Keratinocyte (primary cell): ENCODE measurements at regions not wholly inside any gene's neighbourhood (a gene's known extent, or its start where the extent isn't known, plus 50 kb on each side); places are given as distances from the start of the nearest gene placed in this dataset.

Experiments used
- DNase-seq: peaks from one replicate; pipeline ENCODE4 v3.0.0-alpha.2; 2011; ENCODE audit warnings: low read depth, missing footprints, low spot score
- FAIRE-seq: peaks from 2 replicates; lab custom pipeline; 2011; peaks lifted over from hg19 to GRCh38; lab: Jason Lieb, UNC
- H2AFZ ChIP-seq: 2 replicates; pipeline ENCODE4 v1.6.0; 2012; ENCODE audit warnings: low read length, control low read depth, inconsistent platforms; ENCODE audit not compliant: control insufficient read depth
- H3K27ac ChIP-seq: 2 replicates; pipeline ENCODE4 v1.5.1; 2011; ENCODE audit warnings: low read length; ENCODE audit not compliant: control insufficient read depth, insufficient read depth
- H3K27me3 ChIP-seq: 3 replicates; pipeline ENCODE4 v1.6.0; 2011; ENCODE audit warnings: low read length; ENCODE audit not compliant: control insufficient read depth, insufficient read depth; ENCODE audit errors: extremely low read depth
- H3K36me3 ChIP-seq, 2 experiments: 2 replicates in 1 of 2; 3 replicates in 1 of 2; pipeline ENCODE4 v1.5.1; 2011; ENCODE audit warnings: low read length in 2 of 2, mild to moderate bottlenecking in 1 of 2; ENCODE audit not compliant: control insufficient read depth in 2 of 2, insufficient read depth in 2 of 2; ENCODE audit errors: extremely low read depth in 1 of 2
- H3K4me1 ChIP-seq: 3 replicates; pipeline ENCODE4 v1.5.1; 2011; ENCODE audit warnings: low read length; ENCODE audit not compliant: control insufficient read depth, insufficient read depth; ENCODE audit errors: extremely low read depth
- H3K4me2 ChIP-seq: 3 replicates; pipeline ENCODE4 v1.6.0; 2011; ENCODE audit warnings: low read depth, low read length; ENCODE audit not compliant: control insufficient read depth, insufficient read depth; ENCODE audit errors: extremely low read depth
- H3K4me3 ChIP-seq, 3 experiments: fragments of 200-600 bp in 1 of 3; sonication (generic) in 1 of 3; 2 replicates in 2 of 3; 3 replicates in 1 of 3; pipeline ENCODE4 v1.5.1; 2011 to 2016; ENCODE audit warnings: low read length in 3 of 3, mild to moderate bottlenecking in 3 of 3, control low read depth in 2 of 3, inconsistent platforms in 1 of 3, low read depth in 1 of 3, mixed read lengths in 1 of 3, mixed run types in 1 of 3, moderate library complexity in 1 of 3; ENCODE audit not compliant: control insufficient read depth in 2 of 3, insufficient read depth in 2 of 3; ENCODE audit errors: extremely low read depth in 1 of 3
- H3K79me2 ChIP-seq: 2 replicates; pipeline ENCODE4 v1.6.0; 2012; ENCODE audit warnings: low read length; ENCODE audit not compliant: control insufficient read depth, insufficient read depth
- H3K9ac ChIP-seq: 3 replicates; pipeline ENCODE4 v1.6.0; 2011; ENCODE audit warnings: low read length; ENCODE audit not compliant: control insufficient read depth, insufficient read depth; ENCODE audit errors: extremely low read depth
- H3K9me1 ChIP-seq: 3 replicates; pipeline ENCODE4 v1.6.0; 2011; ENCODE audit warnings: low read length; ENCODE audit not compliant: control insufficient read depth, insufficient read depth; ENCODE audit errors: extremely low read depth
- H3K9me3 ChIP-seq: 2 replicates; pipeline ENCODE4 v1.5.1; 2012; ENCODE audit warnings: low read depth, low read length; ENCODE audit not compliant: control insufficient read depth
- H4K20me1 ChIP-seq: 3 replicates; pipeline ENCODE4 v1.6.0; 2011; ENCODE audit warnings: low read length; ENCODE audit not compliant: control insufficient read depth, insufficient read depth; ENCODE audit errors: extremely low read depth
- EZH2 ChIP-seq: IDR thresholded peaks from one replicate; pipeline ENCODE4 v1.6.1; 2012; ENCODE audit warnings: inconsistent platforms, mild to moderate bottlenecking, low read length, moderate library complexity
- dilution Hi-C: fragments of 300-500 bp; cut with MboI; formaldehyde crosslinking; loops from one replicate; pipeline ENCODE4 v1.7.0; 2020; ENCODE audit warnings: low sequenced_read_pairs; ENCODE audit not compliant: extremely low pct_ligation_motif_present
- TF ChIP-seq, protein P1 (sequence below), 3 experiments: IDR thresholded peaks in 1 of 3; conservative IDR thresholded peaks in 1 of 3; optimal IDR thresholded peaks in 1 of 3; 2 replicates in 2 of 3; 3 replicates in 1 of 3; pipeline versions ENCODE3 to v1.5.1; 2011; ENCODE audit warnings: low read length in 3 of 3, mild to moderate bottlenecking in 3 of 3, moderate library complexity in 2 of 3, control low read depth in 1 of 3, inconsistent platforms in 1 of 3; ENCODE audit not compliant: insufficient read depth in 2 of 3; ENCODE audit errors: extremely low read depth in 1 of 3

DNA sequence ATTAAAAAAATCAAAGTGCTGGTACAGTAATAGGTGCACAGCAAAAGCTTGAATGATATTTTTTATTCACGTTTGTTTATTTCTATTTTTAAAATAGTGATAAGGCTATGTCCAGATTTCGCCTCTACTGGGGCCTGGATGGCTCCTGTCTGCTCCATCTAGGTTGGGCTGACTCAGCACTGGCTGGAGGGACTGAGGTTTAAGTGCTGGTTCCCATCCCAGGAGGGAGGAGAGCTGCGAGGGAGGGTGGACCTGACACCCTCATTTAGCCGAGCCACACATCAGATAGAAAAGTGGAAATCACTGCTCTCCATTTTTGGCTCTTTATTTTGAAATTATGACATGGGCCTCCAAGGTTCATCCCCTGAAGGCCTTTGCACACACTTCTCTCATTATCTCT lies 95.4 kb upstream of the AGBL1 start:
- DNase-seq (no peak), FAIRE-seq (no peak)
- dilution Hi-C loops = no loop called here
- TF ChIP-seq EZH2 = no peak
- TF ChIP-seq, protein P1, sequence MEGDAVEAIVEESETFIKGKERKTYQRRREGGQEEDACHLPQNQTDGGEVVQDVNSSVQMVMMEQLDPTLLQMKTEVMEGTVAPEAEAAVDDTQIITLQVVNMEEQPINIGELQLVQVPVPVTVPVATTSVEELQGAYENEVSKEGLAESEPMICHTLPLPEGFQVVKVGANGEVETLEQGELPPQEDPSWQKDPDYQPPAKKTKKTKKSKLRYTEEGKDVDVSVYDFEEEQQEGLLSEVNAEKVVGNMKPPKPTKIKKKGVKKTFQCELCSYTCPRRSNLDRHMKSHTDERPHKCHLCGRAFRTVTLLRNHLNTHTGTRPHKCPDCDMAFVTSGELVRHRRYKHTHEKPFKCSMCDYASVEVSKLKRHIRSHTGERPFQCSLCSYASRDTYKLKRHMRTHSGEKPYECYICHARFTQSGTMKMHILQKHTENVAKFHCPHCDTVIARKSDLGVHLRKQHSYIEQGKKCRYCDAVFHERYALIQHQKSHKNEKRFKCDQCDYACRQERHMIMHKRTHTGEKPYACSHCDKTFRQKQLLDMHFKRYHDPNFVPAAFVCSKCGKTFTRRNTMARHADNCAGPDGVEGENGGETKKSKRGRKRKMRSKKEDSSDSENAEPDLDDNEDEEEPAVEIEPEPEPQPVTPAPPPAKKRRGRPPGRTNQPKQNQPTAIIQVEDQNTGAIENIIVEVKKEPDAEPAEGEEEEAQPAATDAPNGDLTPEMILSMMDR (optimal IDR thresholded peaks at IDR 0.05 in 1 of 3, IDR thresholded peaks at IDR 0.05 in 1 of 3, conservative IDR thresholded peaks at IDR 0.05 in 1 of 3; ENCODE audit: extremely low read depth in 1 of 3, insufficient read depth in 2 of 3, low read length in 3 of 3) = no peak
- no peaks in the 10 kb centered on the region for H3K4me1 ChIP-seq
- no peaks in the 10 kb centered on the region for H3K9me1 ChIP-seq
- H3K4me3 ChIP-seq = no peak overlapping the region
- H3K27ac ChIP-seq = no peak overlapping the region
- H3K9me3 ChIP-seq = no peaks in the 10 kb centered on the region
- no peaks in the 10 kb centered on the region for H3K79me2 ChIP-seq
- H4K20me1 ChIP-seq = no peaks in the 10 kb centered on the region
- no peak overlapping the region for H2AFZ ChIP-seq
- no peak overlapping the region for H3K4me2 ChIP-seq
- H3K27me3 ChIP-seq = no peaks in the 10 kb centered on the region
- no peaks in the 10 kb centered on the region for H3K36me3 ChIP-seq
- H3K9ac ChIP-seq = no peak overlapping the region

DNA sequence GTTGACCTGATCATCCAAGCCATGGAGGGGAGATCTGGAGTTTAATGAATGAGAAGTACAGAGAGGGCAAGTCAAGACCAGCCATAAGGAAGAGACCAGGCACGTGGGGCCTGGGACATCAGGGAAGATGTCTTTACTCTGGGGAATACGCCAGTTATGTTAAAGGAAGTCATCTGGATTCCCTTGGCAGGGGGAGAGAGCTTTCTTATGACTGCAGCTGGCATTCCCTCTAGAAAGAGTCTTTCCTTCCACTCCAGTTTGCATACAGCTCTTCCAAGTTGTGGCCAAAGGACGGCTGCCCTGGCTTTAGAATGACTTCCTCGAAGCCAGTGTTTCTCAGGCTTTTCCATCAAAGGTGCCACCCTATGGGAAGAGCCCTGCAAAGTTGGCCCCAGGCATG lies 93.6 kb upstream of the AGBL1 start:
- TF ChIP-seq, protein P1 (optimal IDR thresholded peaks at IDR 0.05 in 1 of 3, IDR thresholded peaks at IDR 0.05 in 1 of 3, conservative IDR thresholded peaks at IDR 0.05 in 1 of 3; ENCODE audit: extremely low read depth in 1 of 3, insufficient read depth in 2 of 3, low read length in 3 of 3) = no peak
- TF ChIP-seq EZH2 = no peak
- Histone ChIP-seq H3K4me1 (no peaks in the 10 kb centered on the region), H3K79me2 (no peaks in the 10 kb centered on the region), H3K27ac (no peak overlapping the region), H3K36me3 (no peaks in the 10 kb centered on the region), H3K4me2 (no peak overlapping the region), H3K9ac (no peak overlapping the region), H3K4me3 (no peak overlapping the region), H3K9me3 (no peaks in the 10 kb centered on the region), H3K27me3 (no peaks in the 10 kb centered on the region), H4K20me1 (no peaks in the 10 kb centered on the region), H2AFZ (no peak overlapping the region), H3K9me1 (no peaks in the 10 kb centered on the region)
- dilution Hi-C loops = no loop called here
- FAIRE-seq (no peak), DNase-seq (no peak)
